Activated naive CD8-positive, alpha-beta T cell treated with anti-CD3 and anti-CD28 coated beads, Interleukin-2, amount 10 ng/mL, durations not matched to agents 7 days and 5 days (primary cell): ENCODE measurements at regions not wholly inside any gene's neighbourhood (a gene's known extent, or its start where the extent isn't known, plus 50 kb on each side); places are given as distances from the start of the nearest gene placed in this dataset.
"Not testable (repeated sequence)": the region's sequence is repeated elsewhere in the genome, so short reads cannot be mapped to it uniquely, and the experiment has no call there.

Experiments used
- ATAC-seq: fragments of 150-1000 bp; cut with Tn5 transposase; one replicate; pipeline ENCODE4 v1.10.0; 2021; ENCODE audit warnings: low read depth, moderate library complexity
- POLR2A ChIA-PET: fragments of 350-600 bp; sonication (Branson Sonifier 250); formaldehyde crosslinking; loops from one replicate; lab custom pipeline; 2021; ENCODE audit warnings: antibody characterized with exemption; lab: Charles Lee
- DNase-seq: peaks from one replicate; pipeline ENCODE4 v3.0.0; 2021
- H3K27ac Mint-ChIP-seq: one replicate; pipeline ENCODE4 v1.8.0; 2022; ENCODE audit warnings: mild to moderate bottlenecking, mixed read lengths
- H3K27me3 Mint-ChIP-seq: one replicate; pipeline ENCODE4 v1.8.0; 2022; ENCODE audit warnings: mild to moderate bottlenecking, moderate library complexity, mixed read lengths
- H3K36me3 Mint-ChIP-seq: one replicate; pipeline ENCODE4 v1.8.0; 2021; ENCODE audit warnings: mild to moderate bottlenecking, mixed read lengths
- H3K4me1 Mint-ChIP-seq: one replicate; pipeline ENCODE4 v1.8.0; 2021; ENCODE audit warnings: mixed read lengths
- H3K4me3 Mint-ChIP-seq: one replicate; pipeline ENCODE4 v1.8.0; 2022; ENCODE audit warnings: mild to moderate bottlenecking, moderate library complexity, mixed read lengths
- H3K9me3 Mint-ChIP-seq: one replicate; pipeline ENCODE4 v1.8.0; 2021; ENCODE audit warnings: mixed read lengths

GRCh38 chr2:187642498-187642897 is 88.3 kb upstream of the TFPI start:
- no peak overlapping the region for H3K27ac Mint-ChIP-seq
- H3K36me3 Mint-ChIP-seq = no peaks in the 10 kb centered on the region
- peaks cover 2% of the 10 kb centered on the region for H3K27me3 Mint-ChIP-seq
- H3K9me3 Mint-ChIP-seq = no peaks in the 10 kb centered on the region
- H3K4me3 Mint-ChIP-seq = no peak overlapping the region
- ATAC-seq = no peak
- POLR2A ChIA-PET = no interaction called here
- no peaks in the 10 kb centered on the region for H3K4me1 Mint-ChIP-seq
- no peak for DNase-seq

GRCh38 chr2:187644486-187644885 is 90.3 kb upstream of the TFPI start:
- ATAC-seq (no peak), DNase-seq (no peak)
- POLR2A ChIA-PET = no interaction called here
- H3K36me3 Mint-ChIP-seq = no peaks in the 10 kb centered on the region
- H3K9me3 Mint-ChIP-seq = no peaks in the 10 kb centered on the region
- H3K4me3 Mint-ChIP-seq = no peak overlapping the region
- H3K27ac Mint-ChIP-seq = no peak overlapping the region
- no peaks in the 10 kb centered on the region for H3K4me1 Mint-ChIP-seq
- H3K27me3 Mint-ChIP-seq = no peaks in the 10 kb centered on the region

GRCh38 chr2:187644981-187645380 is 90.7 kb upstream of the TFPI start:
- Mint-ChIP-seq H3K9me3 (no peaks in the 10 kb centered on the region), H3K27me3 (no peaks in the 10 kb centered on the region), H3K4me1 (no peaks in the 10 kb centered on the region), H3K27ac (no peak overlapping the region), H3K4me3 (no peak overlapping the region), H3K36me3 (no peaks in the 10 kb centered on the region)
- ATAC-seq (no peak), DNase-seq (no peak)
- POLR2A ChIA-PET = no interaction called here

DNA sequence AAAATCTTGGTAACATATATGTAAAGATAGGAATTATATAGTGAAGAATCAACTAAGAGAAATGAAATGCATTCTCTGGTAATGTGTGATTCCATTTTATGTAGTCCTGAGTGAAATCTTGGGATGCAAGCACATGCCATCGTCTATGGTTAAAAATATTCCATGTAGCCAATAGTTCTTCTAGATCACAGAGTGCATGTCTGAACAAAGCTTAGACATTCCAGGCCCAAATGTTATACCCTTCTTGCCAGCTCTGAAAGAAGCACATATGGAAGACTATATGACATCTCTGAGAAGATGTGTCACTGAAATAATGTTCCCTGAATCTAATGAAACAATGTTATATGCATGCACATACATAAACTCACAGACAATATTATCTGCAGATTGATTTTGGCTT is 92.3 kb upstream of the TFPI start:
- POLR2A ChIA-PET = no interaction called here
- no peaks in the 10 kb centered on the region for H3K36me3 Mint-ChIP-seq

DNA sequence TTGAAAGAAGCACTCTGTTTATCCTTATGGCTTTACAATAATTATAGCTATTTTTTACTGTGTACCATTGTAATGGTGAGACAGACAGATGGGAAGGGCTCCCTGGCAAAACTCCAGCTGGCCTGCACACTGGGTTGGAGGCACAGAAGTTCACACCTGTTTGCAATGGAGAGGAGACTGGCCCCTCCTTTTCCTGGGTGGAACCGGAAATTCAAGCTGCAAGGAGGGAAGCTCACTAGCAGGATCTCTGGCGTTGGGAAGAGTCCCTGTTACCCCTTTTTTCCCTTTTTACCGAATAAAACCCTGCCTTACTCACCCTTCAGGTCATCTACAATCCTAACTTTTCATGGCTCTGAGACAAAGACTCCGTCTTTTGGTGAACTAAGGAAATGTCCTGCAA is 100.3 kb upstream of the TFPI start:
- H3K27me3 Mint-ChIP-seq = no peaks in the 10 kb centered on the region
- H3K4me1 Mint-ChIP-seq = no peaks in the 10 kb centered on the region
- no peak for ATAC-seq
- no peak overlapping the region for H3K27ac Mint-ChIP-seq
- H3K9me3 Mint-ChIP-seq = no peaks in the 10 kb centered on the region
- DNase-seq = no peak
- H3K36me3 Mint-ChIP-seq = no peaks in the 10 kb centered on the region
- H3K4me3 Mint-ChIP-seq = no peak overlapping the region
- POLR2A ChIA-PET = no interaction called here

More for the DNA sequence above, 92.3 kb upstream of the TFPI start:
- Mint-ChIP-seq H3K27ac (no peak overlapping the region), H3K27me3 (no peaks in the 10 kb centered on the region), H3K9me3 (no peaks in the 10 kb centered on the region), H3K4me3 (no peak overlapping the region), H3K4me1 (no peaks in the 10 kb centered on the region)
- ATAC-seq = no peak
- no peak for DNase-seq

- Mint-ChIP-seq H3K9me3 (no peaks in the 10 kb centered on the region), H3K4me3 (no peak overlapping the region), H3K4me1 (no peaks in the 10 kb centered on the region), H3K27me3 (no peaks in the 10 kb centered on the region), H3K27ac (no peak overlapping the region), H3K36me3 (no peaks in the 10 kb centered on the region)
- POLR2A ChIA-PET = no interaction called here
- ATAC-seq = no peak
- no peak for DNase-seq
Observed at GRCh38 chr2:187655001-187655400, 100.8 kb upstream of the TFPI start.

DNA sequence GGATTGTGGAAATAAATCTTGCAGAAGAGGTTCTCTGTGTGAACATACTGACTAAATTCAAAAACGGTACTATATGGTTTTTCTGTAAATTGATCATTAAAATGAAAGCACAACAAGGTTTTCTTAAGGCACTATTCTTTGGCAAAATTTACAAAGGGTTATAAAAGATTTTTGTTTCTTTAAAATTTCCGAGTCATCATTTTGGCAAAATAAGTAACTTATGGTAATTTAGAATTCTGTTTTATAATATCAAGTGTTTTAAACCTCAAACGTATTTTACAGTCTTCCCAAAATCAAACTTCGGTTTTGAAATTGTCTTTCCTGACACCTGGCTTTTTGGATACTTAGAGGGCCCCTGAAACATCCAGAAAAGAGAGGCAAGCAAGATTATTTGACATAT is 101.9 kb upstream of the TFPI start:
- Mint-ChIP-seq H3K4me1 (no peaks in the 10 kb centered on the region), H3K4me3 (no peak overlapping the region), H3K27ac (no peak overlapping the region), H3K27me3 (no peaks in the 10 kb centered on the region), H3K9me3 (no peaks in the 10 kb centered on the region), H3K36me3 (no peaks in the 10 kb centered on the region)
- POLR2A ChIA-PET = no interaction called here
- ATAC-seq (no peak), DNase-seq (no peak)

DNA sequence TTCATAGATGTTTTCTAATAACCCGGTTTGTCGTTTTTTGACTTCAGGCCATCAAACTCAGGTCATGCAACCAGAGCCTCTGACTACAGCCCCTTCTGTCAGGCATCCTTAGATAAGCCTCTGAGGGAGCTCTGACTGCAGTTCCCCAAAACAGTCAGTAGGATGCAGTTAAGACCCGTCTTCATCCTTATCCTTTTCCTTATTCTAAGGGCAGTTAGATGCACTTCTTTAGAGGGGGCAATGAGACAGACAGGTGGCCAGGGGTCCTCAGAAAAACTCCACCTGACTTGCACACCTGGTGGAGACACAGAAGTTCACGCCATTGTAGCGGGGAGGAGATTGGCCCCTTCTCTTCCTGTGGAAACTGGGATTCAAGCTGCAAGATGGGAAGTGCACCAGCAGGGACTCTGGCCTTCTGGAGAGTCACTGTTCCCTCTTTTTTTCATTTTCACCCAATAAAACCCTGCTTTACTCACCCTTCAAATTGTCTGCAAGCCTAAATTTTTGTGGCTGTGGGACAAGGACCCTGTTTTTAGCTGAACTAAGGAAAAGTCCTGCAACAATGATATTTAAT is 104.8 kb upstream of the TFPI start:
- H3K4me3 Mint-ChIP-seq = no peak overlapping the region
- H3K27me3 Mint-ChIP-seq = no peaks in the 10 kb centered on the region
- no peaks in the 10 kb centered on the region for H3K4me1 Mint-ChIP-seq
- POLR2A ChIA-PET = no interaction called here
- no peaks in the 10 kb centered on the region for H3K9me3 Mint-ChIP-seq
- no peaks in the 10 kb centered on the region for H3K36me3 Mint-ChIP-seq
- no peak overlapping the region for H3K27ac Mint-ChIP-seq
- DNase-seq = no peak
- ATAC-seq = no peak

DNA sequence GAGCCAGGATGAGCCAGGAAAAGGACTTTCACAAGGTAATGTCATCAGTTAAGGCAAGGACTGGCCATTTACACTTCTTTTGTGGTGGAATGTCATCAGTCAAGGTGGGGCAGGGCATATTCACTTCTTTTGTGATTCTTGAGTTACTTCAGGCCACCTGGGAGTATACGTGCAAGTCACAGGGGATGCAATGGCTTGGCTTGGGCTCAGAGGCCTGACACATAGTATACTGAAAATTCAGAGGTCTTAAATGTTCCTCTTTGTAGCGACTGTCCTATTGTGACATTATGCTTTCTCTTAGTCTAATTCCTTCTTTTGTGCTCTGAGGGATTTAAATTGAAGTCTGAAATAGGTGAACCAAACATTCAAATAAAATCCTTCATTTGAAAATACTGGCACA is 121.8 kb upstream of the TFPI start:
- H3K27me3 Mint-ChIP-seq, ATAC-seq, H3K4me3 Mint-ChIP-seq, DNase-seq, H3K9me3 Mint-ChIP-seq, H3K27ac Mint-ChIP-seq, H3K4me1 Mint-ChIP-seq, POLR2A ChIA-PET, H3K36me3 Mint-ChIP-seq: not testable (repeated sequence)

DNA sequence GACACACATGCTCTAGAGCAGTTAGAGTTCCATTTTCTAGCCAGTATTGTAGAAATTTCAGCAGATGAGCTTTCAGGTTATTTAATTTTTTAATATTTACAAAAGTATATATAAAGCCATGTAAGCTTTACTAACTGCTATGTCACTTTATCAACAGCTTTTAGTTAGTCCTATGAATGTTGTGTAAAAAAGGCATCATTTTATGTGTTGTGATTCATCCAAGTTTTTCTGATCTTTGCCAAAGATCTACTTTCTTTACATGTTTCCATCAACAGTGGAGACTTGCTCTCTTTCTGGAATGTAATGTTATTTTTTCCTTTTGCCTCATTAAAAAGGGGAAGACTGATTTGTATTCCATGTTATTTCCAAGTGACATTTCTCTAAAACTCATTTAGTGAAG is 125.2 kb upstream of the TFPI start:
- no peaks in the 10 kb centered on the region for H3K36me3 Mint-ChIP-seq
- H3K4me3 Mint-ChIP-seq = no peak overlapping the region
- no peak overlapping the region for H3K27ac Mint-ChIP-seq
- no peak for ATAC-seq
- POLR2A ChIA-PET = no interaction called here
- no peaks in the 10 kb centered on the region for H3K9me3 Mint-ChIP-seq
- H3K4me1 Mint-ChIP-seq = no peaks in the 10 kb centered on the region
- no peaks in the 10 kb centered on the region for H3K27me3 Mint-ChIP-seq
- no peak for DNase-seq

DNA sequence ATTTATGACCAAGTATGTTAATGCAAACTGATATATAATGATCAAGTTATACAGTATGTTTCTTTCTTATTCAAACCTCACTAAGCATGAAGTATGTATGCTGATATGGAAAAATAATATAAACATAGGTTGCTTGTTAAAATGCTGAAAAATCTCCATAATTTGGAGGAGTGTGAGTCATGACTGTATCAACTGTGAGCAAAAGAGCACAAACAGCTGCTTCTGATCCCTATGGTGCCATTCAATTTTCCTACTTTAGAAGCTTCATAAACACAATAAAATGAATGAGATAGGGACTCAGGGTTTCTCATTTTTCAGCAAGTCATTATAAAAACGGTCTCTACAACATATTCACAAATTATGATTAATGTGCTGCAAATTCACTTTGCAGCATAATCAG is 129.9 kb upstream of the TFPI start:
- H3K36me3 Mint-ChIP-seq = no peaks in the 10 kb centered on the region
- no peaks in the 10 kb centered on the region for H3K9me3 Mint-ChIP-seq
- POLR2A ChIA-PET = no interaction called here
- ATAC-seq = no peak
- H3K4me1 Mint-ChIP-seq = no peaks in the 10 kb centered on the region
- no peak overlapping the region for H3K4me3 Mint-ChIP-seq
- H3K27ac Mint-ChIP-seq = no peak overlapping the region
- no peaks in the 10 kb centered on the region for H3K27me3 Mint-ChIP-seq
- no peak for DNase-seq

- no peaks in the 10 kb centered on the region for H3K27me3 Mint-ChIP-seq
- H3K4me3 Mint-ChIP-seq = no peak overlapping the region
- no peaks in the 10 kb centered on the region for H3K4me1 Mint-ChIP-seq
- no peaks in the 10 kb centered on the region for H3K9me3 Mint-ChIP-seq
- no peaks in the 10 kb centered on the region for H3K36me3 Mint-ChIP-seq
- DNase-seq (no peak), ATAC-seq (no peak)
- POLR2A ChIA-PET = no interaction called here
- no peak overlapping the region for H3K27ac Mint-ChIP-seq
Observed at GRCh38 chr2:187686416-187687024, 132.3 kb upstream of the TFPI start.

- DNase-seq (no peak), ATAC-seq (no peak)
- Mint-ChIP-seq H3K4me3 (no peak overlapping the region), H3K9me3 (no peaks in the 10 kb centered on the region), H3K4me1 (no peaks in the 10 kb centered on the region), H3K27me3 (no peaks in the 10 kb centered on the region), H3K27ac (no peak overlapping the region), H3K36me3 (no peaks in the 10 kb centered on the region)
- POLR2A ChIA-PET = no interaction called here
Observed at GRCh38 chr2:187687585-187687984, 133.3 kb upstream of the TFPI start.

- H3K4me3 Mint-ChIP-seq = no peak overlapping the region
- H3K9me3 Mint-ChIP-seq = no peaks in the 10 kb centered on the region
- no peaks in the 10 kb centered on the region for H3K27me3 Mint-ChIP-seq
- no peaks in the 10 kb centered on the region for H3K36me3 Mint-ChIP-seq
- no peaks in the 10 kb centered on the region for H3K4me1 Mint-ChIP-seq
- POLR2A ChIA-PET = no interaction called here
- H3K27ac Mint-ChIP-seq = no peak overlapping the region
- DNase-seq (no peak), ATAC-seq (no peak)
Observed at GRCh38 chr2:187689372-187689771, 135.1 kb upstream of the TFPI start.

- Mint-ChIP-seq H3K36me3 (no peaks in the 10 kb centered on the region), H3K4me1 (no peaks in the 10 kb centered on the region), H3K9me3 (no peaks in the 10 kb centered on the region), H3K27me3 (no peaks in the 10 kb centered on the region), H3K4me3 (no peak overlapping the region), H3K27ac (no peak overlapping the region)
- ATAC-seq = no peak
- POLR2A ChIA-PET = no interaction called here
- no peak for DNase-seq
Observed at GRCh38 chr2:187693923-187694322, 139.7 kb upstream of the TFPI start.
